Suprapubic skin (tissue), 4 donors: ENCODE measurements at regions not wholly inside any gene's neighbourhood (a gene's known extent, or its start where the extent isn't known, plus 50 kb on each side); places are given as distances from the start of the nearest gene placed in this dataset.

Source experiments
- POLR2A ChIP-seq, 2 donors: fragments of 450-650 bp; IDR thresholded peaks; one replicate each; pipeline ENCODE4 v1.6.1; 2017; ENCODE audit warnings: antibody characterized with exemption in 2 of 2, mild to moderate bottlenecking in 2 of 2, moderate library complexity in 2 of 2
- POLR2AphosphoS5 ChIP-seq, 3 donors: sonication (generic); formaldehyde crosslinking; IDR thresholded peaks; one replicate each; pipeline ENCODE4 v1.6.1; 2017; ENCODE audit warnings: antibody characterized with exemption in 3 of 3
- TF ChIP-seq, protein P1 (sequence below), 2 donors: fragments of 200-600 bp in 1 of 2; fragments of 450-650 bp in 1 of 2; sonication (generic) in 1 of 2; IDR thresholded peaks; one replicate each; pipeline ENCODE4 v1.5.1; 2016 to 2019; ENCODE audit warnings: antibody characterized with exemption in 2 of 2, mild to moderate bottlenecking in 1 of 2, moderate library complexity in 1 of 2

DNA sequence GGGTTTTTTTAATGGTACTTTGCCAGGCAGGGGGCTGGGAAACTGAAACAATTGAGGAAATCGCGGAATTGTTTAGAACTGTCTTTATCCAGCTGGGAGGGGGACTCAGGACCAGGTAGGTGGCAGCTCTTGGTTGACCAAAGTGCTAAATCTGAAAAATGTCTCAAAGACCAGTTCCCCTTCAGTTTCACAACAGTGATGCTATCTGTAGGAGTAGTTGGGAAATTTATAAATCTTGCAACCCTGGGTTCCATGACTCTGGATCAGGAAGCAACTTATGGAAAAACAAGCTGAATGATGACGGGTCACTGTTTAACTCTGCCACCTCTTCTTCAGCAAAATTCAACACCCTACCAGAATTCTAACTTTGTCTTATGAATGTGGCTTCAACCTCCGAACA lies 99.7 kb downstream of the FAM50B start:
- TF ChIP-seq, protein P1, sequence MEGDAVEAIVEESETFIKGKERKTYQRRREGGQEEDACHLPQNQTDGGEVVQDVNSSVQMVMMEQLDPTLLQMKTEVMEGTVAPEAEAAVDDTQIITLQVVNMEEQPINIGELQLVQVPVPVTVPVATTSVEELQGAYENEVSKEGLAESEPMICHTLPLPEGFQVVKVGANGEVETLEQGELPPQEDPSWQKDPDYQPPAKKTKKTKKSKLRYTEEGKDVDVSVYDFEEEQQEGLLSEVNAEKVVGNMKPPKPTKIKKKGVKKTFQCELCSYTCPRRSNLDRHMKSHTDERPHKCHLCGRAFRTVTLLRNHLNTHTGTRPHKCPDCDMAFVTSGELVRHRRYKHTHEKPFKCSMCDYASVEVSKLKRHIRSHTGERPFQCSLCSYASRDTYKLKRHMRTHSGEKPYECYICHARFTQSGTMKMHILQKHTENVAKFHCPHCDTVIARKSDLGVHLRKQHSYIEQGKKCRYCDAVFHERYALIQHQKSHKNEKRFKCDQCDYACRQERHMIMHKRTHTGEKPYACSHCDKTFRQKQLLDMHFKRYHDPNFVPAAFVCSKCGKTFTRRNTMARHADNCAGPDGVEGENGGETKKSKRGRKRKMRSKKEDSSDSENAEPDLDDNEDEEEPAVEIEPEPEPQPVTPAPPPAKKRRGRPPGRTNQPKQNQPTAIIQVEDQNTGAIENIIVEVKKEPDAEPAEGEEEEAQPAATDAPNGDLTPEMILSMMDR (IDR thresholded peaks at IDR 0.05), result no peak
- no peak for TF ChIP-seq POLR2A (IDR thresholded peaks at IDR 0.05)
- TF ChIP-seq POLR2AphosphoS5 (IDR thresholded peaks at IDR 0.05), result no peak
